Type B pancreatic cell (in vitro differentiated cells): ENCODE measurements at regions not wholly inside any gene's neighbourhood (a gene's known extent, or its start where the extent isn't known, plus 50 kb on each side); places are given as distances from the start of the nearest gene placed in this dataset.

Experiments
- DNase-seq: peaks from one replicate; pipeline ENCODE4 v3.0.0; 2021; ENCODE audit warnings: mixed read lengths; ENCODE audit not compliant: unreplicated experiment; ENCODE audit errors: extremely low spot score
- H3K27ac Mint-ChIP-seq: 2 replicates; pipeline ENCODE4 v1.8.0; 2021; ENCODE audit warnings: mild to moderate bottlenecking, mixed read lengths
- H3K27me3 Mint-ChIP-seq: 2 replicates; pipeline ENCODE4 v1.8.0; 2021; ENCODE audit warnings: mixed read lengths
- H3K36me3 Mint-ChIP-seq: 2 replicates; pipeline ENCODE4 v1.8.0; 2021; ENCODE audit warnings: mixed read lengths
- H3K4me1 Mint-ChIP-seq: one replicate; pipeline ENCODE4 v1.8.0; 2021; ENCODE audit warnings: mixed read lengths; ENCODE audit not compliant: unreplicated experiment
- H3K4me3 Mint-ChIP-seq: 2 replicates; pipeline ENCODE4 v1.8.0; 2021; ENCODE audit warnings: mild to moderate bottlenecking, mixed read lengths
- H3K9me3 Mint-ChIP-seq: 2 replicates; pipeline ENCODE4 v1.8.0; 2021; ENCODE audit warnings: mixed read lengths
- TF ChIP-seq, protein P1 (sequence below): fragments of 200-600 bp; sonication (generic); conservative IDR thresholded peaks from 2 replicates; pipeline ENCODE4 v1.5.0; 2021; ENCODE audit warnings: antibody characterized with exemption, mild to moderate bottlenecking

DNA sequence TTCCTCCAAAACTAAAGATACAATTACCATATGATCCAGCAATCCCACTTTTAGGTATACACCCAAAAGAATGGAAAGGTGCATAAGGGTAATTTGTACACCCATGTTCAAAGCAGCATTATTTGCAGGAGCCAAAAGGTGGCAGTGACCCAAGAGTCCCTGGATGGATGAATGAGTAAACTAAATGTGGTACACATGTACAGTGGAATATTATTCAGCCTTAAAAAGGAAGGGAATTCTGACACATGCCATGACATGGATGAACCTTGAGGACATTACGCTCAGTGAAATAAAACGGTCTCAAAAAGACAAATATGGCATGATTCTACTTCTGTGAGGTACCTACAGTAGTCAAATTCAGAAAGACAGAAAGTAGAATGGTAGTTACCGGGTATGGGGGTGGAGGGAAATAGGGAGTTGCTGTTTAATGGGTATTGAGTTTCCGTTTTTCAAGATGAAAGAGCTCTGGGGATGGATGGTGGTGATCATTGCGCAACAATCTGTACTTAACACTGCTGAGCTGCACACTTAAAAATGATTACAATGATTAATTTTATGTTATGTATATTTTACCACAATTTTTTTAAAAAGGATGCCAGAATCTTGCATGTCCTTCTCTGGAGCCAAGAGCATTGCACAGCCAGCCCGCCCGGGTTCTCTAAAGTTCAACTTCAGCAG is 518.9 kb upstream of the JARID2 start:
- Mint-ChIP-seq H3K27ac (no peak overlapping the region), H3K36me3 (no peaks in the 10 kb centered on the region), H3K4me3 (no peak overlapping the region), H3K27me3 (no peaks in the 10 kb centered on the region), H3K4me1 (peaks cover 23% of the 10 kb centered on the region), H3K9me3 (no peaks in the 10 kb centered on the region)
- TF ChIP-seq, protein P1, sequence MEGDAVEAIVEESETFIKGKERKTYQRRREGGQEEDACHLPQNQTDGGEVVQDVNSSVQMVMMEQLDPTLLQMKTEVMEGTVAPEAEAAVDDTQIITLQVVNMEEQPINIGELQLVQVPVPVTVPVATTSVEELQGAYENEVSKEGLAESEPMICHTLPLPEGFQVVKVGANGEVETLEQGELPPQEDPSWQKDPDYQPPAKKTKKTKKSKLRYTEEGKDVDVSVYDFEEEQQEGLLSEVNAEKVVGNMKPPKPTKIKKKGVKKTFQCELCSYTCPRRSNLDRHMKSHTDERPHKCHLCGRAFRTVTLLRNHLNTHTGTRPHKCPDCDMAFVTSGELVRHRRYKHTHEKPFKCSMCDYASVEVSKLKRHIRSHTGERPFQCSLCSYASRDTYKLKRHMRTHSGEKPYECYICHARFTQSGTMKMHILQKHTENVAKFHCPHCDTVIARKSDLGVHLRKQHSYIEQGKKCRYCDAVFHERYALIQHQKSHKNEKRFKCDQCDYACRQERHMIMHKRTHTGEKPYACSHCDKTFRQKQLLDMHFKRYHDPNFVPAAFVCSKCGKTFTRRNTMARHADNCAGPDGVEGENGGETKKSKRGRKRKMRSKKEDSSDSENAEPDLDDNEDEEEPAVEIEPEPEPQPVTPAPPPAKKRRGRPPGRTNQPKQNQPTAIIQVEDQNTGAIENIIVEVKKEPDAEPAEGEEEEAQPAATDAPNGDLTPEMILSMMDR: no peak
- no peak for DNase-seq

DNA sequence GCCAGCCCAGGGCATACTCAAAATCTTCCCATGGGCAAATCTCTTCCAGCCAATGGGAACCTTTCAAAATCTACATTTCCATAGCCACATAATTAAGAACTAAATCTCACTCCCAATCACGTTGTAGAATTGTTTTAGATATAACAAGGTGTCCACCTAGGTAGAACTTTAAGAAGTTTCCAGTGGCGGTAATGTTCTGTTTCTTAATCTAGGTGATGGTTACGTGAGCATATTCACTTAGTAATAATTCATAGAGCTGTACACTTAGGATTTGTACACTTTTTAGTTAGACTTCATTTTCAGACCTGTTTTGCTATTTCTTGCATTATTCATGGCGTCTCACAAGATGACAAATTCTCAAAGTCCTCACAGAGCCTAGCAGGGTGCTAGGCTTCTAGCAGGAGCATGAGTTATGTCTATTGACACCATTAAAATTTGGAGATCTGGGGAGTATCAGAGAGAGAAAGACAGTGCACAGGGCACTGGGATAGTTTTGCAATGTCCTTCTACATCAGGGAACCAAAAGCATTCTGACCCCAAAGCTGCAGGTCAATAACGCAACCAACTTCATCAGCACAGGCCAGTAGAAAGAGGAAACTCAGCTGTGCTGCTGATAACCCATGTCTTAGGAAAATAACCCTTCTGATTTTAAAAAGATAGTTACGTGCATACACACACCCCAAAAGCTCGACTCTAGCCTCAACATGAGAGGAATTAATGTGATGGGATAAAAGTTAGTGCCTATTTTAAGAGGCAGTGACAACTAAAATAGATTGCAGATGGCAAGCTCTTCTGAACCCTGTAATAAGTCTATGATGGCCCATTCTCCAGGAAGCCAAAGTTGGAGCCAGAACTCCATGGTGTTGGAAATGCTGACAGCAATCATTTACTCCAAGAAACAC is 518.1 kb upstream of the JARID2 start:
- Mint-ChIP-seq H3K27me3 (no peaks in the 10 kb centered on the region), H3K36me3 (no peaks in the 10 kb centered on the region), H3K9me3 (peaks cover 3% of the 10 kb centered on the region), H3K4me1 (peaks cover 30% of the 10 kb centered on the region), H3K27ac (no peak overlapping the region), H3K4me3 (no peak overlapping the region)
- TF ChIP-seq, protein P1: no peak
- DNase-seq: no peak

DNA sequence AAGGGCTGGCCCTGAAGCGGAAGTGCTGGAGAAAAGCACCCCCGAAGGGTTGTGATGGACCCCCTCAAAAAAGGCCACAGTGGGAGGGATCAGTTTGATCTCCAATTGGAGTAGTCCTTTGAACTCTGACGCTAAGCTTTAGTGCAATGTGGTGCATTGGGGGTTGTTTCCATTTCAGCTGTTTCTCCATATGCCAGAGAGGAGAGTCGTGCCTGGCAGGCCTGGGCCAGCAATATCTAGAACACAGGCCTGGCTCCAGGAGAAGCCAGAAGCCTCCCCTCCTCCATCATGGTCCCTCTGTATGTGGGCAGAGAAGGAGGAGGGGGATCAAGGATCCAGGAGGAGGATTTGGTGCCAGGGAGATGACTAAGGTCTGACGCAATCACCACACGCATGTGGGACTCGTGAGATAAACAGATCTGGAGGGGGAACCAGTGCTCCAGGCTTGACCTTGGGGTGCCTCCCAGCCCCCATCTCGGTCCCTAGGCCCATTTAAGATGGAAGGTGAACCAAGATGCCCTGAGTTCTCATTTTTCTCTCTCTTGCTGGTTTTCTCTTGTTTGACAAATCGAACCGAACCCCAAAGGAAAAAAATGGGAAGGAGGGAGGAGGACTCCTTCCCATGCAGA is 517.4 kb upstream of the JARID2 start:
- Mint-ChIP-seq H3K27me3 (no peaks in the 10 kb centered on the region), H3K36me3 (no peaks in the 10 kb centered on the region), H3K4me1 (peaks cover 38% of the 10 kb centered on the region), H3K4me3 (no peak overlapping the region), H3K27ac (no peak overlapping the region), H3K9me3 (peaks cover 11% of the 10 kb centered on the region)
- TF ChIP-seq, protein P1: no peak
- no peak for DNase-seq

DNA sequence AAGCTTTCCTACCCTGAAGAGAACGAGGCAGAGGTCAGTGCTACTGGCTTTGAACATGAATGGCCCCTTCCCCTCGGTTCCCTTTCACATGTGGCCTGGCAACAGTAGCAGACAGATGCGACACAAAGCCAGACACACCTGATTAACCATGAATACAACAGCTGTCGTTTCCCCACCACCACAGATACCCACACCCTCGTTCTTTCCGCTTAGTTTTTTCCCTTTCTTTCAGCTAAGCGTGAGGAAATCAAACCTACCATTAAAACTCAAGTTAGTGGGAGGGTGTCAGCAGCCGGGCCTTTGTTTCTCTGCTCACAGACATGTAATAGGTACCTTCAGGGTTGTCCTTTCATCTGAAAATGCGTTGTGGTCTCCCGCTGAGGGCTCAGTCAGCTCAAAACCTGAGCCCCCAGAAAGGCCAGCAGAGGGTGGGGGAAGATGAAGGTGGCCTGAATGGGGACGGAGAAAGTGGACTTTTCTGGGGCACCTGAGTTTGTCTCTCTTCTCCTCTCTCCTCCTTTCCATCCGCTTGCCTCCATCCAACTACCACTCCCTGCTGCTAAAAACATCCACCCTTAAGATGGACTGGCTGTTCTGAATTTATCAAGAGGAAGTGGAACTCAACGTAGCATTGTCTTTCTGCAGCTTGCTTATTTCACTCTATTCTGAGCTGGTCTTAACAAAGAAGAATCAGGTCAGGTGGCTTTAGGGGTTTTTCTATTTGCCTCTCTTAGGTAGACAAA is 516.6 kb upstream of the JARID2 start:
- peaks cover 39% of the 10 kb centered on the region for H3K4me1 Mint-ChIP-seq
- peaks cover 18% of the 10 kb centered on the region for H3K9me3 Mint-ChIP-seq
- H3K36me3 Mint-ChIP-seq: no peaks in the 10 kb centered on the region
- DNase-seq: no peak
- H3K27me3 Mint-ChIP-seq: no peaks in the 10 kb centered on the region
- H3K4me3 Mint-ChIP-seq: no peak overlapping the region
- H3K27ac Mint-ChIP-seq: no peak overlapping the region
- TF ChIP-seq, protein P1: no peak

DNA sequence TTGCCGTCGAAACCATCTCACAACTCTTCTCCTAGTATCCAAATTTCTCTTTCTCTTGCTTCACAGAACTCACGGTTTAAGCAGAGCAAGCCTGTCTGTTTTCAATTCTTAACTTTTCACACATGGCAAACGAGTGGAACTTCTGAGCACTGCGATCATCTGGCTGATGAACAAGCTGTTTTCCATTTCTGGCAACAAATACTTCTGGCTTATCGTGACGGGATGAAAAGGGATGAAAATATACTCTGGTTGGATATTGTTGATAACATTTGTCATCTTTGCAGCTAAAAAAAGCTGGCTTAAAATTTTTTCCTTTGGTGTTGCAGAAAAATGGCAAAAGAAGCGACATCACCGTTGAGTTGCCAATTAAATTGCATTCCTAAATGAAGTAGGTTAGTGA is 515.2 kb upstream of the JARID2 start:
- Mint-ChIP-seq H3K27me3 (no peaks in the 10 kb centered on the region), H3K36me3 (no peaks in the 10 kb centered on the region), H3K4me3 (no peak overlapping the region), H3K4me1 (peaks cover 39% of the 10 kb centered on the region), H3K9me3 (peaks cover 21% of the 10 kb centered on the region), H3K27ac (no peak overlapping the region)
- DNase-seq: no peak
- TF ChIP-seq, protein P1: no peak
